ENCODE measurements at regions not wholly inside any gene's neighbourhood (a gene's known extent, or its start where the extent isn't known, plus 50 kb on each side); places are given as distances from the start of the nearest gene placed in this dataset.

DNA sequence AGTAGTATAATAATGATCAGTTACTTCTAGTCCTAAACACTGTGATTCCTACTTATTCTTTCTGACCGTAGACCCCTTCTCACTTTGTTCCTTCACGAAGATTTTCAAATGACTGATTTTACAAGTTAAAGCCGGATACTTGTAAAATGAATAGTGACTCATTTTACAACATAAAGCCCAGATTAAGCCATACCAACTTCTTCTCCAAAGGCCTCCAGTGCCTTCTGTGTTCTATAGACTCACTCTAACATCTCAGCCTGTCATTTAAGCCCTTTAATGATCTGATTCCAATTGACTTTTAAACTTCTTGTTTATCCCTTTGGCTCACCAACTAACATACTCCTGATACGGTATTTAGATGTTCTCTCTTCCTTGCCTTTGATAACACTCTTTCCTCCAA, 480.0 kb upstream of the HS3ST1 start:
- Histone ChIP-seq H3K9me2 (ENCODE audit: insufficient read depth) (no peaks in the 10 kb centered on the region; the same call in 1 of the 2 replicates), H3K27me3 (ENCODE audit: insufficient read depth, low read length) (no peaks in the 10 kb centered on the region), H3K9ac (ENCODE audit: low read length) (no peak overlapping the region), H3K27ac (ENCODE audit: low read depth, low read length) (no peak overlapping the region), H3K36me3 (ENCODE audit: control insufficient read depth in 1 of 2, insufficient read depth in 2 of 2, low read length in 2 of 2) (no peaks in the 10 kb centered on the region), H3K9me3 (ENCODE audit: control insufficient read depth in 1 of 2, insufficient read depth in 1 of 2, low read depth in 1 of 2, low read length in 2 of 2) (no peaks in the 10 kb centered on the region), H2AFZ (ENCODE audit: low read depth, low read length, poor library complexity, severe bottlenecking) (no peak overlapping the region), H4K20me1 (ENCODE audit: insufficient read depth) (no peaks in the 10 kb centered on the region), H3K79me2 (ENCODE audit: insufficient read depth, low read length) (no peaks in the 10 kb centered on the region), H3K4me3 (replicated peaks in 1 of 2; ENCODE audit: low read depth in 1 of 2, low read length in 2 of 2) (no peak overlapping the region), H3K4me1 (ENCODE audit: control insufficient read depth in 1 of 2, insufficient read depth in 2 of 2, low read length in 2 of 2) (peaks cover 0 to 13% of the 10 kb centered on the region in 2 experiments; a peak in 2 of 4 replicates), H3K4me2 (ENCODE audit: low read length) (no peak overlapping the region)
- ATAC-seq (no peak), DNase-seq (ENCODE audit: low read depth, low spot score) (no peak)
- no TSS peak for BruUV-seq (replicated peaks)
- ChIA-PET RAD21 (ENCODE audit: low non-redundant PET in 1 of 2, low total read pairs in 2 of 2, uncharacterized antibody in 2 of 2, unreplicated experiment in 2 of 2) (no interaction called here), CTCF (no interaction called here), POLR2A (no interaction called here)
- TF ChIP-seq CEBPB (IDR thresholded peaks at IDR 0.05; ENCODE audit: low read depth) (no peak), ELF1 (IDR thresholded peaks at IDR 0.05; ENCODE audit: borderline replicate concordance, low read depth) (no peak), ZNF274 (IDR thresholded peaks at IDR 0.05; ENCODE audit: low read depth, low read length) (no peak), CBX3 (IDR thresholded peaks at IDR 0.05; ENCODE audit: low read depth) (no peak), EGR1 (IDR thresholded peaks at IDR 0.05; ENCODE audit: low read depth) (no peak), EZH2phosphoT487 (IDR thresholded peaks at IDR 0.05; ENCODE audit: borderline replicate concordance) (no peak), POLR2A (IDR thresholded peaks at IDR 0.05; ENCODE audit: borderline replicate concordance, extremely low read depth, insufficient read depth, insufficient read length) (no peak), YY1 (IDR thresholded peaks at IDR 0.05; ENCODE audit: extremely low read depth, insufficient replicate concordance, low read depth, low read length) (no peak), FOSL1 (IDR thresholded peaks at IDR 0.05; ENCODE audit: low read depth) (no peak), ZFX (IDR thresholded peaks at IDR 0.05) (no peak), POLR2AphosphoS5 (IDR thresholded peaks at IDR 0.05; ENCODE audit: low read depth, low read length) (no peak), SIN3A (IDR thresholded peaks at IDR 0.05; ENCODE audit: low read depth) (no peak)
- TF ChIP-seq, protein P1, sequence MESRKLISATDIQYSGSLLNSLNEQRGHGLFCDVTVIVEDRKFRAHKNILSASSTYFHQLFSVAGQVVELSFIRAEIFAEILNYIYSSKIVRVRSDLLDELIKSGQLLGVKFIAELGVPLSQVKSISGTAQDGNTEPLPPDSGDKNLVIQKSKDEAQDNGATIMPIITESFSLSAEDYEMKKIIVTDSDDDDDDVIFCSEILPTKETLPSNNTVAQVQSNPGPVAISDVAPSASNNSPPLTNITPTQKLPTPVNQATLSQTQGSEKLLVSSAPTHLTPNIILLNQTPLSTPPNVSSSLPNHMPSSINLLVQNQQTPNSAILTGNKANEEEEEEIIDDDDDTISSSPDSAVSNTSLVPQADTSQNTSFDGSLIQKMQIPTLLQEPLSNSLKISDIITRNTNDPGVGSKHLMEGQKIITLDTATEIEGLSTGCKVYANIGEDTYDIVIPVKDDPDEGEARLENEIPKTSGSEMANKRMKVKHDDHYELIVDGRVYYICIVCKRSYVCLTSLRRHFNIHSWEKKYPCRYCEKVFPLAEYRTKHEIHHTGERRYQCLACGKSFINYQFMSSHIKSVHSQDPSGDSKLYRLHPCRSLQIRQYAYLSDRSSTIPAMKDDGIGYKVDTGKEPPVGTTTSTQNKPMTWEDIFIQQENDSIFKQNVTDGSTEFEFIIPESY (IDR thresholded peaks at IDR 0.05; ENCODE audit: extremely low read depth, insufficient replicate concordance, low read length): no peak
- TF ChIP-seq, protein P2, sequence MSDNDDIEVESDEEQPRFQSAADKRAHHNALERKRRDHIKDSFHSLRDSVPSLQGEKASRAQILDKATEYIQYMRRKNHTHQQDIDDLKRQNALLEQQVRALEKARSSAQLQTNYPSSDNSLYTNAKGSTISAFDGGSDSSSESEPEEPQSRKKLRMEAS (IDR thresholded peaks at IDR 0.05): no peak
- TF ChIP-seq, protein P3, sequence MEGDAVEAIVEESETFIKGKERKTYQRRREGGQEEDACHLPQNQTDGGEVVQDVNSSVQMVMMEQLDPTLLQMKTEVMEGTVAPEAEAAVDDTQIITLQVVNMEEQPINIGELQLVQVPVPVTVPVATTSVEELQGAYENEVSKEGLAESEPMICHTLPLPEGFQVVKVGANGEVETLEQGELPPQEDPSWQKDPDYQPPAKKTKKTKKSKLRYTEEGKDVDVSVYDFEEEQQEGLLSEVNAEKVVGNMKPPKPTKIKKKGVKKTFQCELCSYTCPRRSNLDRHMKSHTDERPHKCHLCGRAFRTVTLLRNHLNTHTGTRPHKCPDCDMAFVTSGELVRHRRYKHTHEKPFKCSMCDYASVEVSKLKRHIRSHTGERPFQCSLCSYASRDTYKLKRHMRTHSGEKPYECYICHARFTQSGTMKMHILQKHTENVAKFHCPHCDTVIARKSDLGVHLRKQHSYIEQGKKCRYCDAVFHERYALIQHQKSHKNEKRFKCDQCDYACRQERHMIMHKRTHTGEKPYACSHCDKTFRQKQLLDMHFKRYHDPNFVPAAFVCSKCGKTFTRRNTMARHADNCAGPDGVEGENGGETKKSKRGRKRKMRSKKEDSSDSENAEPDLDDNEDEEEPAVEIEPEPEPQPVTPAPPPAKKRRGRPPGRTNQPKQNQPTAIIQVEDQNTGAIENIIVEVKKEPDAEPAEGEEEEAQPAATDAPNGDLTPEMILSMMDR (IDR thresholded peaks at IDR 0.05 in 2 of 3, conservative IDR thresholded peaks at IDR 0.05 in 1 of 3; ENCODE audit: borderline replicate concordance in 1 of 3, insufficient read depth in 1 of 3, low read depth in 2 of 3, low read length in 2 of 3): no peak
- TF ChIP-seq, protein P4, sequence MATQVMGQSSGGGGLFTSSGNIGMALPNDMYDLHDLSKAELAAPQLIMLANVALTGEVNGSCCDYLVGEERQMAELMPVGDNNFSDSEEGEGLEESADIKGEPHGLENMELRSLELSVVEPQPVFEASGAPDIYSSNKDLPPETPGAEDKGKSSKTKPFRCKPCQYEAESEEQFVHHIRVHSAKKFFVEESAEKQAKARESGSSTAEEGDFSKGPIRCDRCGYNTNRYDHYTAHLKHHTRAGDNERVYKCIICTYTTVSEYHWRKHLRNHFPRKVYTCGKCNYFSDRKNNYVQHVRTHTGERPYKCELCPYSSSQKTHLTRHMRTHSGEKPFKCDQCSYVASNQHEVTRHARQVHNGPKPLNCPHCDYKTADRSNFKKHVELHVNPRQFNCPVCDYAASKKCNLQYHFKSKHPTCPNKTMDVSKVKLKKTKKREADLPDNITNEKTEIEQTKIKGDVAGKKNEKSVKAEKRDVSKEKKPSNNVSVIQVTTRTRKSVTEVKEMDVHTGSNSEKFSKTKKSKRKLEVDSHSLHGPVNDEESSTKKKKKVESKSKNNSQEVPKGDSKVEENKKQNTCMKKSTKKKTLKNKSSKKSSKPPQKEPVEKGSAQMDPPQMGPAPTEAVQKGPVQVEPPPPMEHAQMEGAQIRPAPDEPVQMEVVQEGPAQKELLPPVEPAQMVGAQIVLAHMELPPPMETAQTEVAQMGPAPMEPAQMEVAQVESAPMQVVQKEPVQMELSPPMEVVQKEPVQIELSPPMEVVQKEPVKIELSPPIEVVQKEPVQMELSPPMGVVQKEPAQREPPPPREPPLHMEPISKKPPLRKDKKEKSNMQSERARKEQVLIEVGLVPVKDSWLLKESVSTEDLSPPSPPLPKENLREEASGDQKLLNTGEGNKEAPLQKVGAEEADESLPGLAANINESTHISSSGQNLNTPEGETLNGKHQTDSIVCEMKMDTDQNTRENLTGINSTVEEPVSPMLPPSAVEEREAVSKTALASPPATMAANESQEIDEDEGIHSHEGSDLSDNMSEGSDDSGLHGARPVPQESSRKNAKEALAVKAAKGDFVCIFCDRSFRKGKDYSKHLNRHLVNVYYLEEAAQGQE (IDR thresholded peaks at IDR 0.05; ENCODE audit: low read depth): no peak
- intact Hi-C loops (cut with micrococcal nuclease): no loop called here
